Activated CD8-positive, alpha-beta memory T cell treated with anti-CD3 and anti-CD28 coated beads for 48 hours (primary cell): ENCODE measurements at regions not wholly inside any gene's neighbourhood (a gene's known extent, or its start where the extent isn't known, plus 50 kb on each side); places are given as distances from the start of the nearest gene placed in this dataset.

Experiments
- DNase-seq, 3 experiments: peaks; one replicate each; pipeline ENCODE4 v3.0.0-alpha.2; 2020; ENCODE audit warnings: low read depth in 2 of 3, low spot score in 2 of 3

- DNase-seq, result no peak
Measured at GRCh38 chr1:169005776-169006175, 100.7 kb upstream of the ATP1B1 start.

DNA sequence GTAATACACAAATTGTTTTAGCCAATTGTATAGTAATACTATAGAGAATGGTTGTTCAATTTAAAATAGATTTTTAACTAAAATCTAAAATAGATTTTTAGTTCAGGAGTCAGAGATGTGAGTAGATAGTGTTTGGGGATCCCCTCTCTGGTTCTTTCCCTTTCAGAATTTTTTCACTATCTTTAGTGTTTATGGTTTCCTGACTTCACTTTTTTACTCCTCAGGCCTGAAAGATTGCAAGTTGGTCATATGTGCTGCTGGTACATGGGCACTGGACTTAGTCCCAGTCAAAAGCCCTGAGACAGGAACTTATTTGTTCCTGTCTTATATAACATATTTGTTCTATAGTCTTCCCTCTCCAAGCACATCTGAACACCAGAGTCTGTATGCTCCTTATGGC lies 96.8 kb upstream of the ATP1B1 start:
- no peak for DNase-seq

DNA sequence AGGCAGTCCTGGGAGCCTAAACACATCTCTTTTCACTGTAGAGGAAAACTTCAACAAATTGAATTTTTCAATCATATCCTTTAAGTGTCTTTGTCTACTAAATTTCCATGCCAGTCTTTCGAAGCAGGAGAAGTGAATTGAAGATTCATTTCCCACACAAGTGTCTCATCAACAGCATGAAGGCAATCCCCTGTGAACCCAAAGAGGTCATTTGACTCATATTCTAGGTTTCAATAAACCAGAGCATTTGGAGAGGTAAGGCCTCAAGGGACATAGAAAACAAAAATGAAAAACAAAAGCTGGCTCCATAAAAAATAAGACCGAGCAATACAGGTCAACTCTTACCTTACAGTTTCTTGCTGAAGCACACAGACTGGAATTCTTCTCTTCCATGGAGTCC lies 94.1 kb upstream of the ATP1B1 start:
- no peak for DNase-seq

DNA sequence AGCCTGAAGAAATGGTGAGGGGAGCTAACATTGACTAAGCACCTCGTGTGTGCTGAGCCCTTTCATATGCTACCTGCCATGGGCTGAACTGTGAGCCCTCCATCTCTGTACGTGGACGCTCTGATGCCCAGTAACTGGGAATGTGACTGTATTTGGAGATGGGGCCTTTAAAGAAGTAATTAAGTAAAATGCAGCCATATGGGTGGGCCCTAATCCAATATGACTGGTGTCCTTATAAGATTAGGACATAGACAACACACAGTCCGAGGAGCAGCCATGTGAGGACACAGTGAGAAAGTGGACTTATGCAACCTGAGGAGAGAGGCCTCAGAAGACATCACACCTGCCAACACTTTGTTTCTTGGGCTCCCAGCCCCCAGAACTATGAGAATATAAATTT lies 92.7 kb upstream of the ATP1B1 start:
- no peak for DNase-seq

- DNase-seq, result no peak
Measured at GRCh38 chr1:169015464-169015863, 91.0 kb upstream of the ATP1B1 start.

- no peak for DNase-seq
Measured at GRCh38 chr1:169018751-169019150, 87.7 kb upstream of the ATP1B1 start.

DNA sequence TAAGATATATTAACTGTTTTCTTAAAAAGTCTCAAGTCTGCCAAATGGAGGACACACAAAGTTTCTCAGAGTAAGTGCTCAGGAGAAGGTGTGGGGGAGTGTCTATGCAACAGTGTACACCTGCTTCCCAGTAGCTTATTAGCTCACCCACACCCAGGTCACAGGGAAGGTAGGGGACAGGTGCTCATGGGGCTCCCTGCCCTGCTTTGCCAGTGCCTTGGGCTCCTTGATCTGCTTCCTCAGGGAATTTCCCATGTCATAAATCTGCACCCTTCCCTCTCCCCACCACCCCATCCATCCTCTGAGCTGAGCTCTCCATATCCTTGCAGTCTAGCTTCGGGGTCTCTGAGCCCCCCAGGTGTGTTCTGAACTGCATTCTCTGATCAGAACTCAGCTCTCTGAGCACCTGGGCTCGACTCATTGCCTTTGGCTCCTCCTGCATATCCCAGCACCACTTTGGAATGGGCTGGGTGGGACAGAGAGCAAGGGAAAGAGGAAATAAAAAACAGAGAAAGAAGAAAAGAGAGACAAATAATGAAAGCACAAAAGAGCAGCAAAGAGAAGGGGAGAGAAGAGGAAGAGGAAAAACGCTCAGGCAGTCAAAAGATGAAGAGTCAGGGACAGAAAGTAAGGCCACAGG lies 87.0 kb upstream of the ATP1B1 start:
- no peak for DNase-seq

- no peak for DNase-seq
Measured at GRCh38 chr1:169020684-169021083, 85.8 kb upstream of the ATP1B1 start.

- no peak for DNase-seq
Measured at GRCh38 chr1:169022648-169023047, 83.8 kb upstream of the ATP1B1 start.

DNA sequence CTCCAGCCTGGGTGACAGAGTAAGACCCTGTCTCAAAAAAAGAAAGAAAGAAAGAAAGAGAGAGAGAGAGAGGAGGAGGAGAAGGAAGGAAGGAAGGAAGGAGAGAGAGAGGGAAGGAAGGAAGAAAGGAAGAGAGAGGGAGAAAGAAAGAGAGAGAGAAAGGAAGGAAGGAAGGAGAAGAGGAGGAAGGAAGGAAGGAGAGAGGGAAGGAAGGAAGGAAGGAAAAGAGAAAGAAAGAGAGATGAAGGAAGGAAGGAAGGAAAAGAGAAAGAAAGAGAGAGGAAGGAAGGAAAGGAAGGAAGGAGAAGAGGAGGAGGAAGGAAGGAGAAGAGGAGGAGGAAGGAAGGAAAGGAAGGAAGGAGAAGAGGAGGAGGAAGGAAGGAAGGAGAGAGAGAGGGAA lies 82.2 kb upstream of the ATP1B1 start:
- no peak for DNase-seq

GRCh38 chr1:169024800-169025271 lies 81.7 kb upstream of the ATP1B1 start:
- DNase-seq, result no peak

DNA sequence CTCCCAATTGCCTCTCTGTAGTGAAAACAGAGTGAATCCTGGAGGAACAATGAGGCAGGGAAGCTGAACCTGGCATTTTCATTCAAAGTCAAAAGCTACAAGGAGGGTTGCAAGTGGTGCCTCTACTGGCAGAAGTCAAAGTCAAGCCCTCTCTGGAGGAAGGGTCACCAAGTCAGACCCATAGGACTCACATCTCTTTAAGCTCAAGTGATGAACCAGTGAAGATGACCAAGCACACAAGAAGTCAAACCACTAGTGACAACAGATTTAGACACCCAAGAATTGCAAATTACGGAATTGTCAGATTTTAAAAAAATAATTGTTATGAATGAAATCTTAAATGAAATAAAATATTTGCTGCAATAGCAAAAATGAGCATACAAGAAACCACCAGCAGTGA lies 81.1 kb upstream of the ATP1B1 start:
- no peak for DNase-seq

- no peak for DNase-seq
Measured at GRCh38 chr1:169027607-169028320, 78.7 kb upstream of the ATP1B1 start.

DNA sequence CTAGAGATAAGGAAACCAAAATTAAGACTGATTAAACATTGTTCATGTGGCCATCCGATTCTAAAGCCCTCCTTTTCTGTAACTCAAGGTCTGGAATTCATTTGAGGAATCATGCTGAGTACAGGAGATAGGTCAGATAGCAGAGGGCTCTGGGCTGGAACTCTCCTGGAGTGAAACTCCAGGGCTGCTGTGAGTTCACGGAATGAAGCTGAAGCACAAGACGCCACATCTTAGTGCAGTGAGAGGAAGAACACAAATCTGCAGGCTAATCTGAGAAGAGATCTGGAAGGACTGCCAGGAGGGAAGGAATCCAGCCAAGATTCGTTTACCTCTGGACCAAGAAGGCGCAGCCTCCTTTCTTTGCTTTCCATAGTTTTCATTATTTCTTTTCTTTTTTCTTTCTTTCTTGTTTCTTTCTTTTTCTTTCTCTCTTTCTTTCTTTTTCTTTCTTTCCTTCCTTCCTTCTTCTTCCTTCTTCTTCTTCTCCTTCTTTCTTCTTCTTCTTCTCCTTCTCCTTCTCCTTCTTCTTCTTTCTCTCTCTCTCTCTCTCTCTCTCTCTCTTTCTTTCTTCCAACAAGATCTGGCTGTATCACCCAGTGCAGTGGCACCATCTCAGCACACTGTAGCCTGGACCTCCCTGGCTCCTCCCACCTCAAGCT lies 74.8 kb upstream of the ATP1B1 start:
- DNase-seq, result no peak

DNA sequence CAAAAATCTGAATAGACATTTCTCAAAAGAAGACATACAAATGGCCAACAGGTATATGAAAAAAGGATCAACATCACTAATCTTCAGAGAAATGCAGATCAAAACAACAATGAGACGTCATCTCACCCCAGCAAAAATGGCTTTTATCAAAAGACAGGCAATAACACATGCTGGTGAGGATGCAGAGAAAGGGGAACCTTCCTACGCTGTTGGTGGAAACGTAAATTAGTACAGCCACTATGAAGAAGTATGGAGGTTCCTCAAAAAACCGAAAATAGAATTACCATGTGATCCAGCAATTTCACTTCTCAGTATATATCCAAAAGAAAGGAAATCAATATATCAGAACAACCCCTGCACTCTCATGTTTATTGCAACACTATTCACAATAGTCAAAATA lies 65.1 kb upstream of the ATP1B1 start:
- DNase-seq, result no peak

DNA sequence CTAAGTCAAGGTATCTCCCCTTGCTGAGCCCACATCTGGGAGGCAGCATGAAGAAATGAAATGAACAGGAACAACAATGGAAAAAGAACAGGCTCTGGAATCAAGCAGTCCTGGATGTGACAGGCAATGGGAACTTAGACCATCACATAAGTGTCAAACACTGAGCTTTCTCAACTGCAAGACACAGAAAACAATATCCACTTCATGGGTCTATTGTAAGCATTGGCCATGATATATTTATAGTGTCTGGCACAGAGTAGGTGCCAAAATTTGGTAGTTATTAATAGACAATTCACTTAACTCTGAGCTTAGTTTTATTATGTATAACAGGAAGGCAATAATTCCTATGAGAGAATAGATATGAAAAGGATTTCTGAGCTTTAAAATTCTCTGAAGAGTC lies 64.1 kb upstream of the ATP1B1 start:
- no peak for DNase-seq

DNA sequence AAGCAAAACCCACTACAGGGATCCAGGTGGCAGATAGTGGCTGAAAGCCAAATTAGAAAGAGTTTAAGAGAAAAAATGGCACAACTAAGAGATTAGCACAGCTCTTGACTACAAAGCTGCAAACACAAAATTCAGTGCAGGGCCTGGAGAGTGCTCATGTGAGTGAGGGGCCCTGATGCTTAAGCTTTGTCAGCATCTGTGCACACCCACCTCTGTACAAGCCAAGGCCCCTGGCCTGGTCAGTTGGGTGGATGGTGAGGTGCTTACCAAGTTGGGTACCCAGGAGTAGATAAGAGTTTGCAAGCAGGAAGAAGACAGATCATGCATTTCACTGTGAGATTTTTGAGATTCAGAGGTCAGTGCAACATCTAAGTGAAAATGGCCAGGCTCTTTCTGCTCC lies 62.7 kb upstream of the ATP1B1 start:
- DNase-seq, result no peak

DNA sequence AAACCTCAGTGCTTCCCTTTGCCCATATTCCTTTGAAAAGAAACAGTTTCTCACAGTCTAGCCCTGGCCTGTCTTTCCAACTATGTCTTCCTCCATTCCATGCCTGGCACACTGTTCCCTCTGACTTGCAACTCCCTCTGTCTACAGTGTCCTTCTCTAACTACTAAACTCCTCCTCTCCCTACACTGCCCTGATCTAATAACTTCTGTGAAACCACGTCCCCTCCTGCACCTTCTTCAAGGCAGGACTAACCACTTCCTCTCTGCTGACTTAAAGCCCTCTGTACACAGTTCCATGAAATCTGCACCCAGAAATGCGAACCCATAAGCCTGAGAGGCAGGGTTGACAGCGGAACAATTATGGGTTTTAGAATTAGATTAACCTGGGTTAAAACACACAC lies 62.2 kb upstream of the ATP1B1 start:
- DNase-seq, result no peak

- no peak for DNase-seq
Measured at GRCh38 chr1:169044971-169045370, 61.5 kb upstream of the ATP1B1 start.

DNA sequence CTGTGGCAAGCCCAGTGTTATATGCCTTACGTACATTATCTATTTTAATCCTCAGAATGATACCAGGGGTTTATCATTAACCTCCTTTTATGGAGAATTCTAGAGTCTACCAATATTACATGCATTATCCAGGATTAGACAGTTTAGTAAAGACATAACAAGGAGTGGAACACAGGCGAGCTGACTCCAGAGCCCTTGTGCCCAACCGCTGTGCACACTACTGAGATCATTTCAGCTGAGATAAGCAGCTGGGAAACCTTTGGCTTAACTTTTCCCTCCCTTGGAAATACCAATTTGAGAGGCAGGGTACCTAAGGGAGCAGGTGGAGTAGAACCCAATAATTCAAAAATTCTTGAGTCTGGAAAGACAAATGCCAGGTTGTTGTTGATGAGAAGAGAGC lies 59.8 kb upstream of the ATP1B1 start:
- DNase-seq, result no peak

- DNase-seq, result no peak
Measured at GRCh38 chr1:169047074-169047473, 59.4 kb upstream of the ATP1B1 start.

DNA sequence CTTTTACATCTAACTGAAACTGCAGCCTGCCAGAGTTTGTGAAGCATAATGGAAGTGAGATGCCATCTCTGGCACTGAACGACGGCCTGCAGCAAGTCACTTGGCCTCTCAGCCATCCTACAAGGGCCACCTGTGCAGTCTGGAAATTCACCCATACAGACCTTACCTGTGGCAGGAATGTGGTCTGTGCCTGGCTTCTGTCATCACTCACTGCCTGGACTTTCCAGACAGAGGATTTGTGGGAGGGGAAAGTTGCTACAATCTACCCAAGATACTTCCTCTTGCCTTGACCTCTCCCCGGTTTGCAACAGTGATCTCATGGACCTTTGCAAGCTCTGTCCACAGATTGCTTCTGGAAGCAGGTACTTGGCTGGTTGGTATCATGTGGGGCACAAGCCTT lies 58.4 kb upstream of the ATP1B1 start:
- DNase-seq, result no peak
